Inferior parietal cortex (tissue), 1 donor: ENCODE measurements at regions not wholly inside any gene's neighbourhood (a gene's known extent, or its start where the extent isn't known, plus 50 kb on each side); places are given as distances from the start of the nearest gene placed in this dataset.

ENCODE experiments used
- DNase-seq: peaks from one replicate; pipeline ENCODE4 v3.0.0-alpha.2; 2016; ENCODE audit errors: extremely low spot score

DNA sequence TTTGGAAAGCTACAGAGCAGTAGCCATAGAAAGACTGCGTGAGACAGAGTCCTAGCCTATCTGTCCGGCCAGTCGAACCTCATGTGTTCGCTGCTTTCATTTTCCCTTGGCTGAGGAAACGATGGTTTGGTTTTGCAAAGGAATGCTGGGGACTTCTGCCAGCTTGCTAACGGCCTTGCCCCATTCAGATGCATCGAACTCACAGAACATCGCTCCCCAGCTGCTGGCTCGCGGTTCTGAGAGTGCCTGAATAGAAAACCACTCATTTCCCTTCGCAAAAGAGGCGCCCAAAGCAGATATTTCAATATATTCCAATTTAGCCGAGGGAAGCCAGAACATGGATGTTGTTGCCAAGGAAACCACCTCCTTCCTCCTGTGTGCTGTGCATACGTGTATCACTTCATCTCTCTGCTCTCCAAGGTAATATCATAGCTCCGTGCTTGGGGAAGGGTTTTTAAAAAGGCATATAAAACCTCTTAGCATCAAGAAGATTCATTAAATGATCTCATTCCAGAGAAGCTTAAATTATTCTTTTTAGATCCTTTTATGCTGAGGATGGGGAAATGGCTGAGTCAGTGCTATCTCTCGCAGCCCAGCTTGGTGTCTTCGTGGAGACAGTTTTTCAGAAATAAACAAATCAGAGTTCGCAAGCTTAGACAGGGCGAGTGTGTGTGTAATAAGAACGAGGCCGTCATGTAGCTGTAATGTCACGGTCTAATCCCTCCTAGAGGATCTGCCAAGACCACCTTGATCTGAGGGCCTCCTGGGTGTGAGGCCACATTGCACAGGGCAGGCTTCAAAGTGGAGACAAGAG, 215.2 kb downstream of the RPS24 start:
- peak; percentile 68 for DNase-seq

- DNase-seq = no peak
Measured at GRCh38 chr10:78249690-78250089, 216.0 kb downstream of the RPS24 start.

- no peak for DNase-seq
Measured at GRCh38 chr10:78250313-78251015, 216.8 kb downstream of the RPS24 start.

DNA sequence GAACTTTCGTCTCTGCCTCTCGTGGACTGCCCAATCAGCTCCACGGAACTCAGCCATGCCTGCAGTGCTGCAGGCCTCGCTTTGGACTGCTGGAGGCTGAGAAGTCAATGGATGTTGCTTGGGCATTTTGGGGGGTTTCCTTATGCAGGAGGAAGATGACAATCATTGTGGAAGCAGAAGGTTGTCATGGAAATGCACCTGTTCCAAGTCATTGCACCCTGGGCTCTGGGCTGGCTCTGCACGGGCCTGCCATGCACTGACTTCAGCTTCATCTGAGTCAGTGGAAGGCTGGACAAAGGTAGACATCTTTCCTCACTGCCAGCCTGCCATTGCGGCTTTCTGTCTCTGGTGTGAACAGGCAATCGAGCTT, 217.3 kb downstream of the RPS24 start:
- DNase-seq = no peak

- no peak for DNase-seq
Measured at GRCh38 chr10:78252286-78252685, 218.6 kb downstream of the RPS24 start.

DNA sequence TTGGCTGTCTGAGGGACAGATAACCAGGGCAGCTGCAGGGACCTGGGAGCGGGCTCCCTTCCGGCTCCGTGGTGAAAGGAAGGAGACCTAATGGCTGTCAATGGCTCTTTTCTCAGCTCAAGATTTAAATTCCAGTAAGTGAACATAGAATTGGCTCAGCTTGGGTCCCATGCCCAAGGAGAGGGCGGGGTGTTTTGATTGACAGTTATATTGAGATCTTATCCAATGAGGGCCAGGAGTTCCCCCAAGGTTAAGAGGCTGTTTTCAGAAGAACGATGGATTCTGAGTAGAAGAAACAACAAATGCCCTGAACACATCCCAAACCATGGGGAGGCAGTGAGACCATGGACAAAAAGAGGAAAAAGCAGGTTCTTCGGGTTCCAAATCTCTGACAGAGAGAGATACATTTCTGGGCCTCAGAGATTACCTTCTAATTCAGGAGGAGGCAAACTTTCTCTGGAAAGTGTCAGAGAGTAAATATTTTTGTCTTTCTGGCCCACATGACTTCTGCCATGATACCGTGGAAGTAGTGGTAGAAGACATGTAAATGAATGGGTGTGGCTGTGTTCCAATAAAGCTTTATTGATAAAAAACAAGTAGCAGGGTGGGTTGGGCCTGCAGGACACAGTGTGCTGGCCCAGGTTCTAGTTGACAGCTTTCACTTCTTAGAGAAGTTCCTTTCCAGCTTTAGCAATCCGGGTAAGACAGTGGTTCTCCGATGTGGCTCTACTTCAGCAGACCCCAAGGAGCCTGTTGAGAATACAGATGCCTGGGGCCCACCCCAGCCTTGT, 219.6 kb downstream of the RPS24 start:
- no peak for DNase-seq

DNA sequence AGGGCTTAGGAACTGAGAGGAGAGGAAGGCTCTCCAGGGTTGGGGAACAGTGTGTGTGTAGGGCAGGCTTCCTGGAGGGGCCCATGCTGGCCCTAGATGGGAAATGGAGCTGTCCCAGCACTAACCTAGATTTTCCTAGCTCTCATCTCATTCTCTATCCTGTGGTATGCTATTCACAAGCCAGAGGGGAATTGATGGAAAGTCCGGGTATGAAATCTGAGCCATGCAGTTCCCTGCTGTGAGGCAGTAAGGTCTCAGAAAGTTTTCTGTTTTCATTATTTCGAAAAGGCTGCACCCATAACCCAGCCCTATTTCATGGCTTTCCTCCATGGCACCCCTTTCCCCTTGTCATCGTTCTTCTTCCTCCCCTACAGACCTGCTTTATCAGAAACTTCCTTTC, 220.3 kb downstream of the RPS24 start:
- DNase-seq = no peak

- DNase-seq = no peak
Measured at GRCh38 chr10:78255214-78255613, 221.6 kb downstream of the RPS24 start.

DNA sequence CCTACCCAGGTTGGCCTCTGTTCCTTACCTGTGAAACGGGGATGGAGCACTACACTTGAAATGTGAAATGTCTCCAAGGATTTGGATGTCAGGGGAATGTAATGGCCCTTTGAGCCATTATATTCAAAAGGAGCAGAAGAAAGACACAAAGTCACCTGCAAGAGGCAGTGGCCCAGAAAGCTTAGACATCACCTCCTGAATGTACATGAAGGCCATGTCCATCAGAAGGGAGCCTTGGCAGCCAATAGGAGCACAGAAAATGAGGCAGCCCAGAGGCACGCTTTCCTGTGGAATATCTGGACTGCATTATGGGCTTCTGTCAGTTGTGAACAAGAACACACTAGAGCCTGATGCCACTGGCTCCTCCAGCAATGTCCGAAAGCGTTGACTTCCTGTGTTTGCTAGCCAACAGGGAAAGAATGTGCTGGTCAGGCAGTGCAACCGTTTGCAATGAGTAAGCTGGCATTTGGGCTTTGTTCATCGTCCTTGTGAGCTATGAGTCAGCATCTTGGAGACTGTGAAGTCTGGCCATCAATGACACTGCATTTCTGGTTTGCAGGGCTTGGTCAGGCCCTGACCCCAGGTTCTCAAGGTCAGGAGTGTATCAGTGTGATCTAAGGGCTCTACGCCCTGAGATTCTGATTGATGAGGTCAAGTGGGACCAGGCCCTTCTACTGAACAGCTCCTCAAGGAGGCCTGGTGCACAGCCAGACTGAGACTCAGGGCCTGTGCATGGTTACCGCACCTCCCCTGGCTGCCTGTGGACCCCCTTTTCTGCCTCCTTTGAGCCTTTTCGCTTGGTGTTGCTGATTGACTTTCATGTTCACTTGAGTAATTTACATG, 222.4 kb downstream of the RPS24 start:
- DNase-seq = no peak

DNA sequence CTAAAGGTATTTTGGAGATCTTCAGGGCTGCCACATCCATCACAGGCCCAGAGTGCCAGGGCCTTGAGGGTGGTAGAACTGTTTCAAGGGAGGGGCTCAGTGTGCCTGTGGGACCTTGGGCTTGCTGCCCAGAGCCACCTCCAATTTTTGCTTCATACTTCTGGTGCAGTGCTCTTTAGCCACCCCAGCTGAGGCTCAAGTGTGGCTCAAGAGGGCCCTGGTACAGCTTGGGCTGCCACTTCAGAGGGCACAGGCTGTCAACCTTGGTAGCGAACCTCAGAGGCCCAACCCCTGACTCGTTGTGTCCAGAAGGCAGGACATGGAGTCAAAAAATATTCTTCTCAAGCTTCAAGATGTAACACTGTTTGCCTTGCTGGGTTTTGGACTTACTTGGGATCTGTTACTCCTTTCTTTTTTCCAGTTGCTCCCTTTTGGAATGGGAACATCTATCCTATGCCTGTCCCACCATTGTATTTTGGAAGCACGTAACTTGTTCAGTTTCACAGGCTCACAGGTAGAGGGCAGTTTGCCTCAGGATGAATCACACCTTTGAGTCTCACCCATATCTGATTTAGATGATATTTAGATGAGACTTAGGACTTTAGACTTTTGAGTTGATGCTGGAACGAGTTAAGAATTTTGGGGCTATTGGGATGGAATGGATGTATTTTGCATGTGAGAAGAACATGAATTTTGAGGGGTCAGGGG, 224.8 kb downstream of the RPS24 start:
- DNase-seq = no peak

- DNase-seq = no peak
Measured at GRCh38 chr10:78259391-78259790, 225.7 kb downstream of the RPS24 start.

GRCh38 chr10:78260141-78260540, 226.5 kb downstream of the RPS24 start:
- DNase-seq = no peak

DNA sequence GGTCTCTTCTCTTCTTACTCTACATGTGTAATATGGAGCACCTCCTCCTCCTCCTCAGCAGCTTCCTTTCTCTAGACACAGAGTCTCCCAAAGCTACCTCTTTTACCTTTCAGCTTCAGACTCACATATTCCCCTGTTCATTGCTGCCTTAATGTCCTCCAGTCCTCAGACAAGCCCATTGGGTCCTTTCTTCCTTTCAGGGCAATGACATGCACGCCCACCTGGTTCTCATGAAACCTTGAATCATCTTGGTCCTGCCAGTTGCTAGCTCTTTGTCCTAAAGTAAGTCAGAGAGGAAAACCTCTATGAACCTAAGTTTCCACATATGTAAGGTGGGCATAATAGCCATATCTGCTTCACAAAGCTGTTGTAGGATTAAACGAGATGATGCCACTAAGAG, 227.0 kb downstream of the RPS24 start:
- DNase-seq = no peak

DNA sequence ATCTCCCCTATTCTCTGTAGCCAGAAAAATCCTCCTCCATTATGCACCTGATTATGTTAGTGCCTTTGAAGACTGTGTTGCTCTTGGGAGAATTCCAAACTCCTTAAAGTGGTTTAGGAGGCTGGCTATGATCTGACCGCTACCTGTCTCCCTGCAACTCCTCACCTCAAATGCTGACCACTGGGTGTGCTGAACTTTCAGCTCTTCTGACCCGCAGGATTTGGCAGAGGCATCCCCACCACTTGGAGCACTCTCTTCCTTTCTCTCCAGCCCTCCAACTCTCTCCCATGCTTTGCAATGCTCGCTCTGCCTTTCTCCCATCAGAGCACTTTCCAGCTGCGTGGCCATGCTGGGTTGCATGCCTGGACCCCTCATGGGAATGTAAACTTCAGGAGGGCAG, 227.6 kb downstream of the RPS24 start:
- DNase-seq = no peak

DNA sequence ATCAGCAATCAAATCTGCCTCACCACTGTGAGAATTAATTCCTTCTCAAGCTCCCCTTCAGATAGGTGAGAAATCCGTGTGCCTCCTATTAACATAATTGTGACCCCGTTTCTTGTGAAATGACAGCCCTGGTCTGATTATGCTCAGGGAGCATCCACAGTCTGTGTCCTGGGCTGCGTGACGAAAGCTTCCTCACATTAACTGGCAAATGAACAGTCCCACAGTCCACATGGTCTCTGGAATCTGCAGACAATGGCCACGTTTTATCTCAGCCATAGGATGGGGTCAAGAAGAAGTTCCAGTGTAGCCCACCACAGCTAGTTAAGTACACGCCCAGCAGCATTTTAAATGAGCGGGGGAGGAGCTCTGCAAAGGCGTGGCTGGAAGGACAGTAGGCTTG, 229.2 kb downstream of the RPS24 start:
- no peak for DNase-seq

GRCh38 chr10:78263521-78263988, 229.9 kb downstream of the RPS24 start:
- peak; percentile 61 for DNase-seq

- DNase-seq = no peak
Measured at GRCh38 chr10:78264361-78264760, 230.7 kb downstream of the RPS24 start.

DNA sequence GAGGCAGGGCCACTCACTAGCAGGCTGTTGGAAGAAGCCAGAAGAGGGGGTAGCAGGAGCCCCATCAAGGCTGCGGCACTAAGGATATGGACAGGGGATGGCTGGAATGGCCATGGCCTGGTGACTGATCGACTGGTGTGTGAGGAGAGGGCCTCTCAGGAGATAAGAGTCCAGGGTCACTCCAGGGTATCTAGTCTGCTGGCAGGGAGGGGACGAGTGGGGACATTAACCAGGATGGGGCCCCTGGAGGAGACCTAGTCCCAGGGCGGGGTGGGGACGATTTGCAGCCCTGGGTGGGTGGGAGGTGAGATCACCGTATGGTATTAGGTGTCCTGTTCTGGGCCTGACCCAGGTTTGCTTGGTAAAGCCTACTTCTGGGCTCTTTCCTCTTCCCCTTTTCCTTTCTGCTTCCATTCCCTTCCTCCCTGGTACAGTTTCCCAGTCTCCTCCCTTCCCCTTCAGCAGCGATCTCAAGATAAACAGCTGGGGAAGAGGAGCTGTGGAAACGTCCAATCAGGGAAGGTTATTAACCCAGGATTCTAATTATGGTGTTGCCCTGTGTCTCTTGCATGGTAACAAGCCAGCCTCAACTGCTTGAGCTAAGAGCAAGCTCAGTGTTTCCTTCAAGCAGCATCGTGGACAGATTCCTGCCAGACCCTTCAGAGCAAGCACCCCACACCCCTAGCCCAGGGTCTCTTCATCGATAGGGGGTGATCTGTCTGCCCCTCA, 233.2 kb downstream of the RPS24 start:
- no peak for DNase-seq

- no peak for DNase-seq
Measured at GRCh38 chr10:78267598-78267997, 233.9 kb downstream of the RPS24 start.

GRCh38 chr10:78269060-78269459, 235.4 kb downstream of the RPS24 start:
- DNase-seq = no peak
